HEK293T (cell line): ENCODE measurements at regions not wholly inside any gene's neighbourhood (a gene's known extent, or its start where the extent isn't known, plus 50 kb on each side); places are given as distances from the start of the nearest gene placed in this dataset.

Experiments
- ARNT ChIP-seq: fragments of 450-650 bp; IDR thresholded peaks from 2 replicates; pipeline ENCODE4 v1.6.1; 2017; ENCODE audit warnings: mild to moderate bottlenecking
- L3MBTL2 ChIP-seq: fragments of 450-650 bp; conservative IDR thresholded peaks from 2 replicates; pipeline ENCODE4 v1.6.1; 2016; ENCODE audit warnings: mild to moderate bottlenecking
- SP1 ChIP-seq: fragments of 450-650 bp; IDR thresholded peaks from 2 replicates; pipeline ENCODE4 v1.6.1; 2017

GRCh38 chr15:93855181-93855826 lies 376.1 kb upstream of the MCTP2 start:
- TF ChIP-seq L3MBTL2 (no peak), ARNT (no peak), SP1 (no peak)
